GM23338 (cell line): ENCODE measurements at regions not wholly inside any gene's neighbourhood (a gene's known extent, or its start where the extent isn't known, plus 50 kb on each side); places are given as distances from the start of the nearest gene placed in this dataset.

Experiments used
- ATAC-seq: fragments of 200-7000 bp; cut with Tn5 transposase; 3 replicates; pipeline ENCODE4 v1.9.1; 2020
- DNase-seq: peaks from one replicate; pipeline ENCODE4 v3.0.0-alpha.2; 2015; ENCODE audit warnings: low spot score
- H2AFZ ChIP-seq: fragments of 200-600 bp; sonication (generic); 2 replicates; pipeline ENCODE4 v1.8.0; 2016; ENCODE audit warnings: antibody characterized with exemption, mild to moderate bottlenecking, moderate library complexity
- H3F3A ChIP-seq: fragments of 200-600 bp; sonication (generic); replicated peaks from 2 replicates; pipeline ENCODE4 v1.8.0; 2017; ENCODE audit warnings: antibody characterized with exemption, mixed run types, low read depth
- H3K27ac ChIP-seq: fragments of 200-600 bp; sonication (generic); 2 replicates; pipeline ENCODE4 v1.6.1; 2016; ENCODE audit warnings: low read depth
- H3K27me3 ChIP-seq: fragments of 200-600 bp; sonication (generic); 2 replicates; pipeline ENCODE4 v1.8.0; 2016; ENCODE audit warnings: mild to moderate bottlenecking, mixed run types, moderate library complexity; ENCODE audit not compliant: insufficient read depth
- H3K36me3 ChIP-seq: fragments of 200-600 bp; sonication (generic); 2 replicates; pipeline ENCODE4 v1.8.0; 2016; ENCODE audit warnings: mild to moderate bottlenecking; ENCODE audit not compliant: insufficient read depth
- H3K4me1 ChIP-seq: fragments of 200-600 bp; sonication (generic); 2 replicates; pipeline ENCODE4 v1.8.0; 2016; ENCODE audit warnings: mild to moderate bottlenecking, moderate library complexity; ENCODE audit not compliant: insufficient read depth
- H3K4me2 ChIP-seq: fragments of 200-600 bp; sonication (generic); 2 replicates; pipeline ENCODE4 v1.7.1; 2017; ENCODE audit warnings: mixed run types
- H3K4me3 ChIP-seq: fragments of 200-600 bp; sonication (generic); 2 replicates; pipeline ENCODE4 v1.6.1; 2016; ENCODE audit warnings: mixed run types
- H3K79me2 ChIP-seq: fragments of 200-600 bp; sonication (generic); replicated peaks from 2 replicates; pipeline ENCODE4 v1.8.0; 2017; ENCODE audit warnings: mild to moderate bottlenecking; ENCODE audit not compliant: insufficient read depth
- H3K9me2 ChIP-seq: fragments of 200-600 bp; sonication (generic); 2 replicates; pipeline ENCODE4 v1.8.0; 2017; ENCODE audit not compliant: insufficient read depth
- H4K20me1 ChIP-seq: fragments of 200-600 bp; sonication (generic); replicated peaks from 2 replicates; pipeline ENCODE4 v1.8.0; 2017; ENCODE audit warnings: mild to moderate bottlenecking; ENCODE audit not compliant: insufficient read depth
- H3K27ac Mint-ChIP-seq: 2 replicates; pipeline ENCODE4 v1.8.0; 2020; ENCODE audit warnings: inconsistent platforms, mild to moderate bottlenecking, moderate library complexity, mixed read lengths
- H3K27me3 Mint-ChIP-seq: 3 replicates; pipeline ENCODE4 v1.8.0; 2022; ENCODE audit warnings: low read depth, mild to moderate bottlenecking, moderate library complexity, mixed read lengths, inconsistent platforms; ENCODE audit not compliant: insufficient read depth, poor library complexity
- H3K36me3 Mint-ChIP-seq: 3 replicates; pipeline ENCODE4 v1.8.0; 2021; ENCODE audit warnings: low read depth, mild to moderate bottlenecking, inconsistent platforms, moderate library complexity, mixed read lengths
- H3K4me1 Mint-ChIP-seq: 3 replicates; pipeline ENCODE4 v1.8.0; 2020; ENCODE audit warnings: mild to moderate bottlenecking, inconsistent platforms, mixed read lengths
- H3K4me3 Mint-ChIP-seq: 3 replicates; pipeline ENCODE4 v1.8.0; 2021; ENCODE audit warnings: moderate library complexity, mild to moderate bottlenecking, inconsistent platforms, mixed read lengths
- H3K9me3 Mint-ChIP-seq: 3 replicates; pipeline ENCODE4 v1.8.0; 2020; ENCODE audit warnings: moderate library complexity, mild to moderate bottlenecking, inconsistent platforms, mixed read lengths
- EZH2 ChIP-seq: fragments of 200-600 bp; sonication (generic); IDR thresholded peaks from one replicate; pipeline ENCODE4 v1.8.0; 2017; ENCODE audit warnings: antibody characterized with exemption, mild to moderate bottlenecking, low read depth; ENCODE audit not compliant: unreplicated experiment
- EZH2phosphoT487 ChIP-seq: fragments of 200-600 bp; sonication (generic); IDR thresholded peaks from one replicate; pipeline ENCODE4 v1.8.1; 2018; ENCODE audit warnings: antibody characterized with exemption; ENCODE audit not compliant: unreplicated experiment
- NANOG ChIP-seq: IDR thresholded peaks from 2 replicates; pipeline ENCODE4 v1.6.1; 2016; ENCODE audit warnings: antibody characterized with exemption, borderline replicate concordance
- POLR2AphosphoS5 ChIP-seq: IDR thresholded peaks from 2 replicates; pipeline ENCODE4 v1.6.1; 2016; ENCODE audit warnings: antibody characterized with exemption, low read depth
- TF ChIP-seq, protein P1 (sequence below): IDR thresholded peaks from one replicate; pipeline ENCODE4 v1.6.1; 2018; ENCODE audit warnings: antibody characterized with exemption; ENCODE audit not compliant: unreplicated experiment
- TF ChIP-seq, protein P2 (sequence below): fragments of 250-450 bp; sonication (Bioruptor Pico); IDR thresholded peaks from 2 replicates; pipeline ENCODE4 v1.5.0; 2020; ENCODE audit warnings: mild to moderate bottlenecking, moderate library complexity

DNA sequence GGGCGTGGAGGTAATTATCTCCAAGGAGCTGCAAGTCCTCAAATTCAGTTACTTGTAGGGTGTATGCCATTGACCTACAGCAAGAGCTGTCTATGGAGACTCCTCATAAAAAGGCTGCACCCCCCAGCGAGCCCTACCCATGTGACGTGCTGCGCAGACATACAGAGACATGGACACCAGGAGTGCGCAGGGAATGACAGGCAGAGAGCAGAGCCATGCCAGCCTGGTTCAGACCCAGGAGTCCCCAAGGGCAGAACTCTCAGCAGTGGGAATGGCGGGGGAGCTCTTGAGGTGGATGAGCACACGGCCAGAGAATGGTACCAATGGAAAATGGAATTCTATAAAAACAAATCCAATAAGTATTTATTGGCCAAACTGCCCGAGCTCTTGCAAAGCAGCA lies 310.1 kb downstream of the MYCN start:
- DNase-seq (no peak), ATAC-seq (no peak)
- Histone ChIP-seq H3K27ac (no peak overlapping the region), H3K79me2 (no peaks in the 10 kb centered on the region), H3F3A (no peaks in the 10 kb centered on the region), H3K27me3 (no peaks in the 10 kb centered on the region), H3K4me1 (peaks cover 18% of the 10 kb centered on the region), H3K9me2 (0 out of 2 replicates have a peak, but pooled peaks cover 5% of the 10 kb centered on the region), H3K4me2 (no peak overlapping the region), H3K36me3 (no peaks in the 10 kb centered on the region; the same call in 1 of the 2 replicates), H4K20me1 (no peaks in the 10 kb centered on the region), H3K4me3 (no peak overlapping the region), H2AFZ (no peak overlapping the region)
- no peak overlapping the region for H3K27ac Mint-ChIP-seq
- H3K4me3 Mint-ChIP-seq = no peak overlapping the region
- TF ChIP-seq NANOG = no peak
- TF ChIP-seq, protein P1, sequence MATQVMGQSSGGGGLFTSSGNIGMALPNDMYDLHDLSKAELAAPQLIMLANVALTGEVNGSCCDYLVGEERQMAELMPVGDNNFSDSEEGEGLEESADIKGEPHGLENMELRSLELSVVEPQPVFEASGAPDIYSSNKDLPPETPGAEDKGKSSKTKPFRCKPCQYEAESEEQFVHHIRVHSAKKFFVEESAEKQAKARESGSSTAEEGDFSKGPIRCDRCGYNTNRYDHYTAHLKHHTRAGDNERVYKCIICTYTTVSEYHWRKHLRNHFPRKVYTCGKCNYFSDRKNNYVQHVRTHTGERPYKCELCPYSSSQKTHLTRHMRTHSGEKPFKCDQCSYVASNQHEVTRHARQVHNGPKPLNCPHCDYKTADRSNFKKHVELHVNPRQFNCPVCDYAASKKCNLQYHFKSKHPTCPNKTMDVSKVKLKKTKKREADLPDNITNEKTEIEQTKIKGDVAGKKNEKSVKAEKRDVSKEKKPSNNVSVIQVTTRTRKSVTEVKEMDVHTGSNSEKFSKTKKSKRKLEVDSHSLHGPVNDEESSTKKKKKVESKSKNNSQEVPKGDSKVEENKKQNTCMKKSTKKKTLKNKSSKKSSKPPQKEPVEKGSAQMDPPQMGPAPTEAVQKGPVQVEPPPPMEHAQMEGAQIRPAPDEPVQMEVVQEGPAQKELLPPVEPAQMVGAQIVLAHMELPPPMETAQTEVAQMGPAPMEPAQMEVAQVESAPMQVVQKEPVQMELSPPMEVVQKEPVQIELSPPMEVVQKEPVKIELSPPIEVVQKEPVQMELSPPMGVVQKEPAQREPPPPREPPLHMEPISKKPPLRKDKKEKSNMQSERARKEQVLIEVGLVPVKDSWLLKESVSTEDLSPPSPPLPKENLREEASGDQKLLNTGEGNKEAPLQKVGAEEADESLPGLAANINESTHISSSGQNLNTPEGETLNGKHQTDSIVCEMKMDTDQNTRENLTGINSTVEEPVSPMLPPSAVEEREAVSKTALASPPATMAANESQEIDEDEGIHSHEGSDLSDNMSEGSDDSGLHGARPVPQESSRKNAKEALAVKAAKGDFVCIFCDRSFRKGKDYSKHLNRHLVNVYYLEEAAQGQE = no peak
- no peak for TF ChIP-seq POLR2AphosphoS5
- H3K4me1 Mint-ChIP-seq = peaks cover 20% of the 10 kb centered on the region
- peaks cover 8% of the 10 kb centered on the region; the same call in 2 of the 3 replicates for H3K36me3 Mint-ChIP-seq
- peaks cover 3% of the 10 kb centered on the region for H3K27me3 Mint-ChIP-seq
- H3K9me3 Mint-ChIP-seq = peaks cover 7% of the 10 kb centered on the region

DNA sequence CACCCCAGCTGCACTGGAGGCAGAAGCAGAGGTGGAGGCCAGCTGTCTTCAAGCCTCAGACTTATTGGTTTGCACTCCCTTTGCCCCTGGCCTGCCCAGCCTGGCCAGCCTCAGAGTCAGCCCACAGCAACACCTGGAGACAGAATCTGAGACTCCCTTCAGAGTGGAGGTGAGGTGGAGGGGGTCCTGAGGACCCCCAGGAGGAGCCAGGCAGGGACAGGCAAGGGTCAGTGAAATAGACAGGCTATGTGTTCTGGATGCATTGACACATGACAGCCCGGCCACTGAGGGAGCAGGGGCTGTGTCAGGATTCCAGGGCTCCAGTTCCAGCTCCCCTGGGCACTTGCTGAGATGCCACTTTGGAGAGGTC lies 309.7 kb downstream of the MYCN start:
- Histone ChIP-seq H3F3A (no peaks in the 10 kb centered on the region), H3K9me2 (0 out of 2 replicates have a peak, but pooled peaks cover 5% of the 10 kb centered on the region), H3K36me3 (no peaks in the 10 kb centered on the region; the same call in 1 of the 2 replicates), H3K4me3 (no peak overlapping the region), H3K4me1 (peaks cover 18% of the 10 kb centered on the region), H3K27me3 (no peaks in the 10 kb centered on the region), H3K79me2 (no peaks in the 10 kb centered on the region), H4K20me1 (no peaks in the 10 kb centered on the region), H2AFZ (peak overlapping the region; percentile 98; the same call in 1 of the 2 replicates), H3K27ac (no peak overlapping the region), H3K4me2 (peak overlapping the region; percentile 70)
- Mint-ChIP-seq H3K27ac (no peak overlapping the region), H3K9me3 (peaks cover 7% of the 10 kb centered on the region), H3K36me3 (peaks cover 8% of the 10 kb centered on the region; the same call in 2 of the 3 replicates), H3K4me3 (no peak overlapping the region), H3K27me3 (peaks cover 3% of the 10 kb centered on the region), H3K4me1 (peaks cover 20% of the 10 kb centered on the region)
- ATAC-seq (no peak), DNase-seq (no peak)
- TF ChIP-seq, protein P2, sequence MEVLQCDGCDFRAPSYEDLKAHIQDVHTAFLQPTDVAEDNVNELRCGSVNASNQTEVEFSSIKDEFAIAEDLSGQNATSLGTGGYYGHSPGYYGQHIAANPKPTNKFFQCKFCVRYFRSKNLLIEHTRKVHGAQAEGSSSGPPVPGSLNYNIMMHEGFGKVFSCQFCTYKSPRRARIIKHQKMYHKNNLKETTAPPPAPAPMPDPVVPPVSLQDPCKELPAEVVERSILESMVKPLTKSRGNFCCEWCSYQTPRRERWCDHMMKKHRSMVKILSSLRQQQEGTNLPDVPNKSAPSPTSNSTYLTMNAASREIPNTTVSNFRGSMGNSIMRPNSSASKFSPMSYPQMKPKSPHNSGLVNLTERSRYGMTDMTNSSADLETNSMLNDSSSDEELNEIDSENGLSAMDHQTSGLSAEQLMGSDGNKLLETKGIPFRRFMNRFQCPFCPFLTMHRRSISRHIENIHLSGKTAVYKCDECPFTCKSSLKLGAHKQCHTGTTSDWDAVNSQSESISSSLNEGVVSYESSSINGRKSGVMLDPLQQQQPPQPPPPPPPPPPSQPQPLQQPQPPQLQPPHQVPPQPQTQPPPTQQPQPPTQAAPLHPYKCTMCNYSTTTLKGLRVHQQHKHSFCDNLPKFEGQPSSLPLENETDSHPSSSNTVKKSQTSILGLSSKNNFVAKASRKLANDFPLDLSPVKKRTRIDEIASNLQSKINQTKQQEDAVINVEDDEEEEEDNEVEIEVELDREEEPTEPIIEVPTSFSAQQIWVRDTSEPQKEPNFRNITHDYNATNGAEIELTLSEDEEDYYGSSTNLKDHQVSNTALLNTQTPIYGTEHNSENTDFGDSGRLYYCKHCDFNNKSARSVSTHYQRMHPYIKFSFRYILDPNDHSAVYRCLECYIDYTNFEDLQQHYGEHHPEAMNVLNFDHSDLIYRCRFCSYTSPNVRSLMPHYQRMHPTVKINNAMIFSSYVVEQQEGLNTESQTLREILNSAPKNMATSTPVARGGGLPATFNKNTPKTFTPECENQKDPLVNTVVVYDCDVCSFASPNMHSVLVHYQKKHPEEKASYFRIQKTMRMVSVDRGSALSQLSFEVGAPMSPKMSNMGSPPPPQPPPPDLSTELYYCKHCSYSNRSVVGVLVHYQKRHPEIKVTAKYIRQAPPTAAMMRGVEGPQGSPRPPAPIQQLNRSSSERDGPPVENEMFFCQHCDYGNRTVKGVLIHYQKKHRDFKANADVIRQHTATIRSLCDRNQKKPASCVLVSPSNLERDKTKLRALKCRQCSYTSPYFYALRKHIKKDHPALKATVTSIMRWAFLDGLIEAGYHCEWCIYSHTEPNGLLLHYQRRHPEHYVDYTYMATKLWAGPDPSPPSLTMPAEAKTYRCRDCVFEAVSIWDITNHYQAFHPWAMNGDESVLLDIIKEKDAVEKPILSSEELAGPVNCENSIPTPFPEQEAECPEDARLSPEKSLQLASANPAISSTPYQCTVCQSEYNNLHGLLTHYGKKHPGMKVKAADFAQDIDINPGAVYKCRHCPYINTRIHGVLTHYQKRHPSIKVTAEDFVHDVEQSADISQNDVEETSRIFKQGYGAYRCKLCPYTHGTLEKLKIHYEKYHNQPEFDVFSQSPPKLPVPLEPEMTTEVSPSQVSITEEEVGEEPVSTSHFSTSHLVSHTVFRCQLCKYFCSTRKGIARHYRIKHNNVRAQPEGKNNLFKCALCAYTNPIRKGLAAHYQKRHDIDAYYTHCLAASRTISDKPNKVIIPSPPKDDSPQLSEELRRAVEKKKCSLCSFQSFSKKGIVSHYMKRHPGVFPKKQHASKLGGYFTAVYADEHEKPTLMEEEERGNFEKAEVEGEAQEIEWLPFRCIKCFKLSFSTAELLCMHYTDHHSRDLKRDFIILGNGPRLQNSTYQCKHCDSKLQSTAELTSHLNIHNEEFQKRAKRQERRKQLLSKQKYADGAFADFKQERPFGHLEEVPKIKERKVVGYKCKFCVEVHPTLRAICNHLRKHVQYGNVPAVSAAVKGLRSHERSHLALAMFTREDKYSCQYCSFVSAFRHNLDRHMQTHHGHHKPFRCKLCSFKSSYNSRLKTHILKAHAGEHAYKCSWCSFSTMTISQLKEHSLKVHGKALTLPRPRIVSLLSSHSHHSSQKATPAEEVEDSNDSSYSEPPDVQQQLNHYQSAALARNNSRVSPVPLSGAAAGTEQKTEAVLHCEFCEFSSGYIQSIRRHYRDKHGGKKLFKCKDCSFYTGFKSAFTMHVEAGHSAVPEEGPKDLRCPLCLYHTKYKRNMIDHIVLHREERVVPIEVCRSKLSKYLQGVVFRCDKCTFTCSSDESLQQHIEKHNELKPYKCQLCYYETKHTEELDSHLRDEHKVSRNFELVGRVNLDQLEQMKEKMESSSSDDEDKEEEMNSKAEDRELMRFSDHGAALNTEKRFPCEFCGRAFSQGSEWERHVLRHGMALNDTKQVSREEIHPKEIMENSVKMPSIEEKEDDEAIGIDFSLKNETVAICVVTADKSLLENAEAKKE (CRISPR knock-in tag) = no peak
- no peak for TF ChIP-seq EZH2
- TF ChIP-seq EZH2phosphoT487 = no peak
- no peak for TF ChIP-seq NANOG
